HEK293 (cell line): ENCODE measurements at regions not wholly inside any gene's neighbourhood (a gene's known extent, or its start where the extent isn't known, plus 50 kb on each side); places are given as distances from the start of the nearest gene placed in this dataset.

Source experiments
- CTCF ChIA-PET: fragments of 350-600 bp; formaldehyde crosslinking; extraction: SDS; loops from one replicate; lab custom pipeline; 2021; ENCODE audit warnings: antibody characterized with exemption; lab: Yijun Ruan, JAX
- POLR2A ChIA-PET: fragments of 300-600 bp; formaldehyde crosslinking; extraction: SDS; loops from one replicate; lab custom pipeline; 2020; ENCODE audit warnings: antibody characterized with exemption, inconsistent platforms; lab: Yijun Ruan, JAX
- H3K27ac ChIP-seq: fragments of 200-500 bp; sonication (Bioruptor generic); 2 replicates; pipeline ENCODE4 v1.5.1; 2014; ENCODE audit warnings: low read depth, low read length, control low read depth, inconsistent platforms; ENCODE audit errors: extremely low read depth
- H3K36me3 ChIP-seq, 2 experiments: fragments of 200-500 bp in 1 of 2; sonication (Bioruptor generic) in 1 of 2; 1 replicate in 1 of 2; 2 replicates in 1 of 2; pipeline ENCODE4 v1.5.1; 2014 to 2017; ENCODE audit warnings: inconsistent platforms in 2 of 2, low read length in 2 of 2; ENCODE audit not compliant: control insufficient read depth in 2 of 2, insufficient read depth in 1 of 2
- H3K4me1 ChIP-seq: fragments of 200-500 bp; sonication (Bioruptor generic); 2 replicates; pipeline ENCODE4 v1.5.1; 2014; ENCODE audit warnings: mild to moderate bottlenecking, low read length, inconsistent platforms; ENCODE audit not compliant: control insufficient read depth, insufficient read depth
- H3K4me3 ChIP-seq: 2 replicates; pipeline ENCODE4 v1.5.1; 2011; ENCODE audit warnings: low read depth, mild to moderate bottlenecking, control low read depth, low read length, moderate library complexity
- H3K9me3 ChIP-seq: fragments of 200-500 bp; sonication (Bioruptor generic); 2 replicates; pipeline ENCODE4 v1.5.1; 2014; ENCODE audit warnings: low read depth, low read length, inconsistent platforms; ENCODE audit not compliant: control insufficient read depth, insufficient read depth
- KLF7 ChIP-seq: fragments of 450-650 bp; formaldehyde crosslinking; IDR thresholded peaks from 2 replicates; pipeline ENCODE4 v1.5.1; 2016; ENCODE audit warnings: missing biosample characterization, missing genetic modification characterization, borderline replicate concordance
- ZBTB10 ChIP-seq: fragments of 450-650 bp; formaldehyde crosslinking; IDR thresholded peaks from 2 replicates; pipeline ENCODE4 v1.5.1; 2016; ENCODE audit warnings: missing biosample characterization, missing genetic modification characterization
- ZIC2 ChIP-seq: fragments of 450-650 bp; formaldehyde crosslinking; IDR thresholded peaks from 2 replicates; pipeline ENCODE4 v1.5.1; 2016; ENCODE audit warnings: missing biosample characterization, missing genetic modification characterization
- ZNF16 ChIP-seq: fragments of 450-650 bp; formaldehyde crosslinking; IDR thresholded peaks from 2 replicates; pipeline ENCODE4 v1.5.1; 2016; ENCODE audit warnings: low read depth, missing biosample characterization, missing genetic modification characterization
- ZNF175 ChIP-seq: fragments of 450-650 bp; formaldehyde crosslinking; IDR thresholded peaks from 2 replicates; pipeline ENCODE4 v1.5.1; 2016; ENCODE audit warnings: missing biosample characterization, missing genetic modification characterization
- ZNF239 ChIP-seq: fragments of 450-650 bp; formaldehyde crosslinking; IDR thresholded peaks from 2 replicates; pipeline ENCODE4 v1.5.1; 2016; ENCODE audit warnings: missing biosample characterization, missing genetic modification characterization
- ZNF404 ChIP-seq: fragments of 450-650 bp; formaldehyde crosslinking; IDR thresholded peaks from 2 replicates; pipeline ENCODE4 v1.5.1; 2017; ENCODE audit warnings: missing biosample characterization, missing genetic modification characterization
- ZNF423 ChIP-seq: fragments of 450-650 bp; formaldehyde crosslinking; IDR thresholded peaks from 2 replicates; pipeline ENCODE4 v1.5.1; 2016; ENCODE audit warnings: missing biosample characterization, missing genetic modification characterization
- ZNF530 ChIP-seq: fragments of 450-650 bp; formaldehyde crosslinking; IDR thresholded peaks from 2 replicates; pipeline ENCODE4 v1.5.1; 2016; ENCODE audit warnings: low read depth, missing biosample characterization, missing genetic modification characterization
- ZNF624 ChIP-seq: fragments of 450-650 bp; formaldehyde crosslinking; IDR thresholded peaks from 2 replicates; pipeline ENCODE4 v1.5.1; 2017; ENCODE audit warnings: missing biosample characterization, missing genetic modification characterization
- ZNF792 ChIP-seq: fragments of 450-650 bp; formaldehyde crosslinking; IDR thresholded peaks from 2 replicates; pipeline ENCODE4 v1.5.1; 2016; ENCODE audit warnings: missing biosample characterization, missing genetic modification characterization
- TF ChIP-seq, protein P1 (sequence below): fragments of 450-650 bp; formaldehyde crosslinking; conservative IDR thresholded peaks from 2 replicates; pipeline ENCODE4 v1.5.1; 2016; ENCODE audit warnings: low read depth, missing biosample characterization, missing genetic modification characterization
- TF ChIP-seq, protein P2 (sequence below): fragments of 450-650 bp; formaldehyde crosslinking; IDR thresholded peaks from 2 replicates; pipeline ENCODE4 v1.5.1; 2016; ENCODE audit warnings: missing biosample characterization, missing genetic modification characterization

DNA sequence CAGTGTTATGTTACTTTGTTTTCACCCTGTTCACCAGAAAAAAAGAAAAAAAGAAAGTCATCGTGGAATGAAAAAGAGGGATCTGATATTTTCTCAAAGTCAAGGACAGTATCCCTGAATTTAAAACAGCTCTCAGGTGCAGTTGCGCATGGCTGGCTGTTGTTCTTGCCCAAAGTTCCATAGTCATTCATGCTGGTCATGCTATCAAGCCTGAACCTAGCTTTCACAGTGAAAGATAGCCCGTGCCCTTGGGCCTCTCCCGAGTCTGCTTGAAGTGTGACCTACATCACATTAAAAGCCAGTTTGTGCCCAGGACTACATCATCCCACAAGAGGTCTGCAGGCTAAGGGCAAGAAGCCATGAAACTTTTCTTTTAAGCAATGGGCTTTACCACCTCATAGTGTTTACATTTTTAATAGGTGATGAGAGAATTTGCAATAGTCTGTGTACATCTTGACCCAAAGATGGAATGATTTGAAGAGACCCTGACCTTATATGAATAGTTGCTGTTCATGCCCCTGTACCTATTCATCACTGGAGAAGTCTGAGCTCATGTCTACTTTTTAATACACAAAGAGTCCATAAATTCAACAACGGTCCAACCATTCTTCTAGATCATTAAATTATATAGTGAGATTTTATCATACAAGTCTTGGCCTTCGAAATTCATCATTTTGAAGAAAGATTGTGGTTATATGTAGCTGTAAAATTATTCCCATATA, 522.5 kb upstream of the MCTP2 start:
- POLR2A ChIA-PET, result no interaction called here
- H3K27ac ChIP-seq, result no peak overlapping the region
- CTCF ChIA-PET, result interaction anchor here (0.9 to 1.3 kb wide), 3 partner anchors 266 to 411 kb away, joined by 3 to 5 read pairs (median 3); no protein-coding TSS in a partner anchor

DNA sequence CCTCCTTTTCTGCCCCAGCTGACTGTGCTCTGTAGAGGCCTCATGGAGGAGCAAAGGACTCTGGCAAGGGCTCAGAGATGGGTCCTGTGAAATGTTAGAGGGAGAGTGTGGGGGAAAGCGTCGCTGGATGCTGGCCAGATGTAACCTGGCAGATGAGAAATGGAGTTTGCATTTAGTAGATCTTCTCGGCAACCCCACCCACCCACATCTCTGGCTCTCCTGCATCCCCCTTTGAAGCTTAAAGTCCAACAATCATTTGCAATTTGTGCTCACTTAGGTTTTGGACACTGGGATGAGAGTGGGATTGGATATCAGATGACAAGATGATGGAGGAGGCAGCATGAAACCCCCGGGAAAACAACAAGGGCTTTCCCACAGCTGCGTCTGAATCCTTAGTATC, 523.6 kb upstream of the MCTP2 start:
- no peaks in the 10 kb centered on the region for H3K36me3 ChIP-seq
- TF ChIP-seq ZNF624 (tag by site-specific recombination) (no peak), KLF7 (tag by site-specific recombination) (no peak), ZBTB10 (tag by site-specific recombination) (no peak), ZNF239 (tag by site-specific recombination) (no peak), ZNF16 (tag by site-specific recombination) (no peak), ZNF423 (tag by site-specific recombination) (no peak), ZIC2 (tag by site-specific recombination) (no peak), ZNF404 (tag by site-specific recombination) (no peak), ZNF175 (tag by site-specific recombination) (no peak)
- TF ChIP-seq, protein P1, sequence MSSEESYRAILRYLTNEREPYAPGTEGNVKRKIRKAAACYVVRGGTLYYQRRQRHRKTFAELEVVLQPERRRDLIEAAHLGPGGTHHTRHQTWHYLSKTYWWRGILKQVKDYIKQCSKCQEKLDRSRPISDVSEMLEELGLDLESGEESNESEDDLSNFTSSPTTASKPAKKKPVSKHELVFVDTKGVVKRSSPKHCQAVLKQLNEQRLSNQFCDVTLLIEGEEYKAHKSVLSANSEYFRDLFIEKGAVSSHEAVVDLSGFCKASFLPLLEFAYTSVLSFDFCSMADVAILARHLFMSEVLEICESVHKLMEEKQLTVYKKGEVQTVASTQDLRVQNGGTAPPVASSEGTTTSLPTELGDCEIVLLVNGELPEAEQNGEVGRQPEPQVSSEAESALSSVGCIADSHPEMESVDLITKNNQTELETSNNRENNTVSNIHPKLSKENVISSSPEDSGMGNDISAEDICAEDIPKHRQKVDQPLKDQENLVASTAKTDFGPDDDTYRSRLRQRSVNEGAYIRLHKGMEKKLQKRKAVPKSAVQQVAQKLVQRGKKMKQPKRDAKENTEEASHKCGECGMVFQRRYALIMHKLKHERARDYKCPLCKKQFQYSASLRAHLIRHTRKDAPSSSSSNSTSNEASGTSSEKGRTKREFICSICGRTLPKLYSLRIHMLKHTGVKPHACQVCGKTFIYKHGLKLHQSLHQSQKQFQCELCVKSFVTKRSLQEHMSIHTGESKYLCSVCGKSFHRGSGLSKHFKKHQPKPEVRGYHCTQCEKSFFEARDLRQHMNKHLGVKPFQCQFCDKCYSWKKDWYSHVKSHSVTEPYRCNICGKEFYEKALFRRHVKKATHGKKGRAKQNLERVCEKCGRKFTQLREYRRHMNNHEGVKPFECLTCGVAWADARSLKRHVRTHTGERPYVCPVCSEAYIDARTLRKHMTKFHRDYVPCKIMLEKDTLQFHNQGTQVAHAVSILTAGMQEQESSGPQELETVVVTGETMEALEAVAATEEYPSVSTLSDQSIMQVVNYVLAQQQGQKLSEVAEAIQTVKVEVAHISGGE (tag by site-specific recombination), result no peak
- TF ChIP-seq, protein P2, sequence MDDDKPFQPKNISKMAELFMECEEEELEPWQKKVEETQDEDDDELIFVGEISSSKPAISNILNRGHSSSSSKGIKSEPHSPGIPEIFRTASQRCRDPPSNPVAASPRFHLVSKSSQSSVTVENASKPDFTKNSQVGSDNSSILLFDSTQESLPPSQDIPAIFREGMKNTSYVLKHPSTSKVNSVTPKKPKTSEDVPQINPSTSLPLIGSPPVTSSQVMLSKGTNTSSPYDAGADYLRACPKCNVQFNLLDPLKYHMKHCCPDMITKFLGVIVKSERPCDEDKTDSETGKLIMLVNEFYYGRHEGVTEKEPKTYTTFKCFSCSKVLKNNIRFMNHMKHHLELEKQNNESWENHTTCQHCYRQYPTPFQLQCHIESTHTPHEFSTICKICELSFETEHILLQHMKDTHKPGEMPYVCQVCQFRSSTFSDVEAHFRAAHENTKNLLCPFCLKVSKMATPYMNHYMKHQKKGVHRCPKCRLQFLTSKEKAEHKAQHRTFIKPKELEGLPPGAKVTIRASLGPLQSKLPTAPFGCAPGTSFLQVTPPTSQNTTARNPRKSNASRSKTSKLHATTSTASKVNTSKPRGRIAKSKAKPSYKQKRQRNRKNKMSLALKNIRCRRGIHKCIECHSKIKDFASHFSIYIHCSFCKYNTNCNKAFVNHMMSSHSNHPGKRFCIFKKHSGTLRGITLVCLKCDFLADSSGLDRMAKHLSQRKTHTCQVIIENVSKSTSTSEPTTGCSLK, result no peak
- TF ChIP-seq, all 188 proteins: peak for 0
- Histone ChIP-seq H3K4me1 (peaks cover 9% of the 10 kb centered on the region), H3K4me3 (no peak overlapping the region), H3K27ac (no peak overlapping the region), H3K9me3 (no peaks in the 10 kb centered on the region)
- ChIA-PET POLR2A (no interaction called here), CTCF (interaction anchor here (0.7 kb wide), 1 partner anchor 119 kb away, joined by 3 read pairs; no protein-coding TSS in a partner anchor)

More for the DNA sequence above, 522.5 kb upstream of the MCTP2 start:
- Histone ChIP-seq H3K36me3 (no peaks in the 10 kb centered on the region), H3K4me1 (0 out of 2 replicates have a peak, but pooled peaks cover 3% of the 10 kb centered on the region), H3K4me3 (no peak overlapping the region), H3K9me3 (no peaks in the 10 kb centered on the region)
- TF ChIP-seq ZNF792 (tag by site-specific recombination), result no peak
- no peak for TF ChIP-seq ZNF530 (tag by site-specific recombination)
